Esophagus squamous epithelium (tissue), 4 donors: ENCODE measurements at regions not wholly inside any gene's neighbourhood (a gene's known extent, or its start where the extent isn't known, plus 50 kb on each side); places are given as distances from the start of the nearest gene placed in this dataset.

ENCODE experiments used
- CTCF ChIP-seq, 6 experiments: fragments of 450-650 bp in 4 of 6; fragments of 200-600 bp in 2 of 6; sonication (generic) in 2 of 6; IDR thresholded peaks; one replicate each; pipeline ENCODE4 v1.5.1; 2016 to 2019; ENCODE audit warnings: antibody characterized with exemption in 6 of 6, mild to moderate bottlenecking in 4 of 6, moderate library complexity in 4 of 6
- POLR2A ChIP-seq, 4 donors: fragments of 450-650 bp; IDR thresholded peaks; one replicate each; pipeline ENCODE4 v1.6.1; 2017; ENCODE audit warnings: antibody characterized with exemption in 4 of 4, mild to moderate bottlenecking in 4 of 4, moderate library complexity in 3 of 4

GRCh38 chr5:87778876-87779275 lies 366.1 kb upstream of the CCNH start:
- no peak for TF ChIP-seq CTCF (IDR thresholded peaks at IDR 0.05)
- no peak for TF ChIP-seq POLR2A (IDR thresholded peaks at IDR 0.05)
